Erythroblast (primary cell): ENCODE measurements at regions not wholly inside any gene's neighbourhood (a gene's known extent, or its start where the extent isn't known, plus 50 kb on each side); places are given as distances from the start of the nearest gene placed in this dataset.

ENCODE experiments used
- GATA1 ChIP-seq: IDR thresholded peaks from 2 replicates; pipeline ENCODE4 v1.6.1; 2011; ENCODE audit warnings: low read depth, mild to moderate bottlenecking, control low read depth, low read length, moderate library complexity
- POLR2A ChIP-seq: IDR thresholded peaks from 2 replicates; pipeline ENCODE4 v1.6.1; 2011; ENCODE audit warnings: mild to moderate bottlenecking, low read length

- no peak for TF ChIP-seq POLR2A
- no peak for TF ChIP-seq GATA1
Observed at GRCh38 chr16:48912360-48912759, 302.4 kb upstream of the N4BP1 start.
